Stimulated activated naive B cell treated with anti-CD40 and anti-IgM and Interleukin-4, amounts not matched to agents 10 μg/mL and 1 μg/mL and 100 μg/mL, for 72 hours (primary cell): ENCODE measurements at regions not wholly inside any gene's neighbourhood (a gene's known extent, or its start where the extent isn't known, plus 50 kb on each side); places are given as distances from the start of the nearest gene placed in this dataset.

Source experiments
- ATAC-seq, 2 donors: fragments of 150-1000 bp; cut with Tn5 transposase; replicated peaks; 2 replicates each; pipeline ENCODE4 v1.10.0; 2021; ENCODE audit warnings: moderate library complexity in 1 of 2
- DNase-seq: peaks from one replicate; pipeline ENCODE4 v3.0.0; 2021
- H3K27ac Mint-ChIP-seq: one replicate; pipeline ENCODE4 v1.8.0; 2022; ENCODE audit warnings: mild to moderate bottlenecking, mixed read lengths
- H3K27me3 Mint-ChIP-seq, 2 donors: one replicate each; pipeline ENCODE4 v1.8.0; 2022; ENCODE audit warnings: mixed read lengths in 2 of 2
- H3K36me3 Mint-ChIP-seq, 2 donors: one replicate each; pipeline ENCODE4 v1.8.0; 2022; ENCODE audit warnings: mixed read lengths in 2 of 2, mild to moderate bottlenecking in 1 of 2
- H3K4me1 Mint-ChIP-seq, 2 donors: one replicate each; pipeline ENCODE4 v1.8.0; 2022; ENCODE audit warnings: mixed read lengths in 2 of 2, mild to moderate bottlenecking in 1 of 2
- H3K4me3 Mint-ChIP-seq, 2 donors: one replicate each; pipeline ENCODE4 v1.8.0; 2022; ENCODE audit warnings: mild to moderate bottlenecking in 2 of 2, mixed read lengths in 2 of 2, moderate library complexity in 1 of 2
- H3K9me3 Mint-ChIP-seq, 2 donors: one replicate each; pipeline ENCODE4 v1.8.0; 2022; ENCODE audit warnings: mixed read lengths in 2 of 2, mild to moderate bottlenecking in 1 of 2

- Mint-ChIP-seq H3K27ac (no peak overlapping the region), H3K36me3 (no peaks in the 10 kb centered on the region), H3K9me3 (peaks cover 0 to 1% of the 10 kb centered on the region in 2 donors), H3K4me1 (no peaks in the 10 kb centered on the region), H3K4me3 (no peak overlapping the region), H3K27me3 (no peaks in the 10 kb centered on the region)
- ATAC-seq = no peak
- DNase-seq = no peak
Observed at GRCh38 chrY:14436546-14436945, 87.8 kb upstream of the NLGN4Y start.

- no peak overlapping the region for H3K4me3 Mint-ChIP-seq
- no peaks in the 10 kb centered on the region for H3K4me1 Mint-ChIP-seq
- DNase-seq = no peak
- no peak overlapping the region for H3K27ac Mint-ChIP-seq
- peaks cover 0 to 1% of the 10 kb centered on the region in 2 donors for H3K9me3 Mint-ChIP-seq
- ATAC-seq = no peak
- no peaks in the 10 kb centered on the region for H3K36me3 Mint-ChIP-seq
- no peaks in the 10 kb centered on the region for H3K27me3 Mint-ChIP-seq
Observed at GRCh38 chrY:14437626-14438025, 86.7 kb upstream of the NLGN4Y start.

GRCh38 chrY:14438395-14438794 is 85.9 kb upstream of the NLGN4Y start:
- ATAC-seq (no peak), DNase-seq (no peak)
- H3K4me1 Mint-ChIP-seq = no peaks in the 10 kb centered on the region
- H3K36me3 Mint-ChIP-seq = no peaks in the 10 kb centered on the region
- no peak overlapping the region for H3K27ac Mint-ChIP-seq
- H3K9me3 Mint-ChIP-seq = peaks cover 0 to 1% of the 10 kb centered on the region in 2 donors
- H3K4me3 Mint-ChIP-seq = no peak overlapping the region
- no peaks in the 10 kb centered on the region for H3K27me3 Mint-ChIP-seq

GRCh38 chrY:14444550-14444949 is 79.8 kb upstream of the NLGN4Y start:
- no peak overlapping the region for H3K27ac Mint-ChIP-seq
- peaks cover 0 to 4% of the 10 kb centered on the region in 2 donors for H3K9me3 Mint-ChIP-seq
- H3K4me1 Mint-ChIP-seq = peaks cover 0 to 5% of the 10 kb centered on the region in 2 donors
- no peak for ATAC-seq
- no peaks in the 10 kb centered on the region for H3K27me3 Mint-ChIP-seq
- no peaks in the 10 kb centered on the region for H3K36me3 Mint-ChIP-seq
- DNase-seq = no peak
- H3K4me3 Mint-ChIP-seq = no peak overlapping the region

GRCh38 chrY:14468151-14468683 is 56.1 kb upstream of the NLGN4Y start:
- H3K36me3 Mint-ChIP-seq = no peaks in the 10 kb centered on the region
- ATAC-seq = no peak
- no peaks in the 10 kb centered on the region for H3K9me3 Mint-ChIP-seq
- no peaks in the 10 kb centered on the region for H3K27me3 Mint-ChIP-seq
- no peaks in the 10 kb centered on the region for H3K4me1 Mint-ChIP-seq
- DNase-seq = no peak
- no peak overlapping the region for H3K27ac Mint-ChIP-seq
- H3K4me3 Mint-ChIP-seq = no peak overlapping the region

- Mint-ChIP-seq H3K27me3 (no peaks in the 10 kb centered on the region), H3K4me3 (no peak overlapping the region), H3K9me3 (peaks cover 0 to 4% of the 10 kb centered on the region in 2 donors), H3K4me1 (no peaks in the 10 kb centered on the region), H3K27ac (no peak overlapping the region), H3K36me3 (no peaks in the 10 kb centered on the region)
- ATAC-seq = no peak
- DNase-seq = no peak
Observed at GRCh38 chrY:14472421-14472820, 51.9 kb upstream of the NLGN4Y start.

- no peaks in the 10 kb centered on the region for H3K36me3 Mint-ChIP-seq
- no peak overlapping the region for H3K27ac Mint-ChIP-seq
- H3K4me3 Mint-ChIP-seq = no peak overlapping the region
- no peaks in the 10 kb centered on the region for H3K4me1 Mint-ChIP-seq
- DNase-seq (no peak), ATAC-seq (no peak)
- peaks cover 0 to 4% of the 10 kb centered on the region in 2 donors for H3K9me3 Mint-ChIP-seq
- H3K27me3 Mint-ChIP-seq = no peaks in the 10 kb centered on the region
Observed at GRCh38 chrY:14473320-14473719, 51.0 kb upstream of the NLGN4Y start.
